ENCODE measurements at regions not wholly inside any gene's neighbourhood (a gene's known extent, or its start where the extent isn't known, plus 50 kb on each side); places are given as distances from the start of the nearest gene placed in this dataset.
"Not testable (repeated sequence)": the region's sequence is repeated elsewhere in the genome, so short reads cannot be mapped to it uniquely, and the experiment has no call there.

GRCh38 chrX:123788193-123788592 is 55.3 kb upstream of the THOC2 start:
- DNase-seq = not testable (repeated sequence)

GRCh38 chrX:123788744-123789143 is 55.9 kb upstream of the THOC2 start:
- no peak for DNase-seq

GRCh38 chrX:123797543-123798447 is 62.1 kb upstream of the XIAP start:
- DNase-seq = peak; percentile 6

GRCh38 chrX:123798706-123799430 is 61.0 kb upstream of the XIAP start:
- not testable (repeated sequence) for DNase-seq

- DNase-seq = no peak
These were observed 58.0 kb upstream of the XIAP start for GRCh38 chrX:123801901-123802300.

GRCh38 chrX:123803331-123803983 is 56.4 kb upstream of the XIAP start:
- DNase-seq = peak; percentile 6

GRCh38 chrX:123803984-123804365 is 55.9 kb upstream of the XIAP start:
- not testable (repeated sequence) for DNase-seq

GRCh38 chrX:123807835-123808416 is 51.9 kb upstream of the XIAP start:
- no peak for DNase-seq

GRCh38 chrX:123809854-123810375 is 49.9 kb upstream of the XIAP start:
- no peak for DNase-seq
